ENCODE measurements at regions not wholly inside any gene's neighbourhood (a gene's known extent, or its start where the extent isn't known, plus 50 kb on each side); places are given as distances from the start of the nearest gene placed in this dataset.

GRCh38 chr13:107642831-107643230 lies 572.5 kb downstream of the LIG4 start:
- intact Hi-C loops (cut with micrococcal nuclease; ENCODE audit: unreplicated experiment) = no loop called here
- no peaks in the 10 kb centered on the region for H3F3A ChIP-seq (ENCODE audit: insufficient read depth, low read depth)
- H3K27me3 ChIP-seq (ENCODE audit: insufficient read depth, low read depth) = no peaks in the 10 kb centered on the region
- no peaks in the 10 kb centered on the region; the same call in 1 of the 2 replicates for H3K9me2 ChIP-seq (ENCODE audit: insufficient read depth)
- no peak overlapping the region for H3K4me3 ChIP-seq
- no peak overlapping the region for H3K4me2 ChIP-seq
- no peaks in the 10 kb centered on the region for H4K20me1 ChIP-seq (ENCODE audit: insufficient read depth)
- H3K79me2 ChIP-seq (ENCODE audit: low read depth) = no peaks in the 10 kb centered on the region
- DNase-seq = no peak
- TF ChIP-seq EZH2 (IDR thresholded peaks at IDR 0.05; ENCODE audit: low read depth) (no peak), CTCF (conservative IDR thresholded peaks at IDR 0.05) (no peak)
- H2AFZ ChIP-seq = no peak overlapping the region
- H3K9me3 ChIP-seq (ENCODE audit: insufficient read depth, low read depth) = no peaks in the 10 kb centered on the region
- ChIA-PET POLR2A (ENCODE audit: unreplicated experiment) (no interaction called here), CTCF (no interaction called here)
- BruUV-seq (replicated peaks) = no TSS peak
- H3K27ac ChIP-seq = no peak overlapping the region
- no peaks in the 10 kb centered on the region for H3K36me3 ChIP-seq (ENCODE audit: low read depth)
- no peaks in the 10 kb centered on the region for H3K4me1 ChIP-seq (replicated peaks; ENCODE audit: insufficient read depth)

- Histone ChIP-seq H3K4me2 (no peak overlapping the region), H3K4me3 (no peak overlapping the region), H4K20me1 (ENCODE audit: insufficient read depth) (no peaks in the 10 kb centered on the region), H3K9me2 (ENCODE audit: insufficient read depth) (no peaks in the 10 kb centered on the region), H3K27me3 (ENCODE audit: insufficient read depth, low read depth) (no peaks in the 10 kb centered on the region), H3K27ac (no peak overlapping the region), H3K4me1 (replicated peaks; ENCODE audit: insufficient read depth) (no peaks in the 10 kb centered on the region), H3K36me3 (ENCODE audit: low read depth) (no peaks in the 10 kb centered on the region), H2AFZ (no peak overlapping the region), H3F3A (ENCODE audit: insufficient read depth, low read depth) (no peaks in the 10 kb centered on the region), H3K9me3 (ENCODE audit: insufficient read depth, low read depth) (no peaks in the 10 kb centered on the region), H3K79me2 (ENCODE audit: low read depth) (no peaks in the 10 kb centered on the region)
- intact Hi-C loops (cut with micrococcal nuclease; ENCODE audit: unreplicated experiment) = no loop called here
- DNase-seq = no peak
- TF ChIP-seq CTCF (conservative IDR thresholded peaks at IDR 0.05) (no peak), EZH2 (IDR thresholded peaks at IDR 0.05; ENCODE audit: low read depth) (no peak)
- CTCF ChIA-PET = no interaction called here
- BruUV-seq (replicated peaks) = no TSS peak
- POLR2A ChIA-PET (ENCODE audit: unreplicated experiment) = no interaction called here
Measured at GRCh38 chr13:107641574-107641973, 573.8 kb downstream of the LIG4 start.

GRCh38 chr13:107625648-107626047 lies 589.7 kb downstream of the LIG4 start:
- TF ChIP-seq EZH2 (IDR thresholded peaks at IDR 0.05; ENCODE audit: low read depth) (no peak), CTCF (conservative IDR thresholded peaks at IDR 0.05) (no peak)
- no peak for DNase-seq
- 0 out of 2 replicates have a peak, but pooled peaks cover 3% of the 10 kb centered on the region for H4K20me1 ChIP-seq (ENCODE audit: insufficient read depth)
- intact Hi-C loops (cut with micrococcal nuclease; ENCODE audit: unreplicated experiment) = no loop called here
- CTCF ChIA-PET = no interaction called here
- H3K27me3 ChIP-seq (ENCODE audit: insufficient read depth, low read depth) = no peaks in the 10 kb centered on the region
- H3K4me3 ChIP-seq = no peak overlapping the region
- H3F3A ChIP-seq (ENCODE audit: insufficient read depth, low read depth) = no peaks in the 10 kb centered on the region
- H3K79me2 ChIP-seq (ENCODE audit: low read depth) = no peaks in the 10 kb centered on the region
- no TSS peak for BruUV-seq (replicated peaks)
- H3K4me1 ChIP-seq (replicated peaks; ENCODE audit: insufficient read depth) = no peaks in the 10 kb centered on the region
- no peak overlapping the region for H3K4me2 ChIP-seq
- H2AFZ ChIP-seq = no peak overlapping the region
- H3K27ac ChIP-seq = no peak overlapping the region
- H3K9me2 ChIP-seq (ENCODE audit: insufficient read depth) = no peaks in the 10 kb centered on the region
- no peaks in the 10 kb centered on the region for H3K9me3 ChIP-seq (ENCODE audit: insufficient read depth, low read depth)
- H3K36me3 ChIP-seq (ENCODE audit: low read depth) = no peaks in the 10 kb centered on the region
- POLR2A ChIA-PET (ENCODE audit: unreplicated experiment) = no interaction called here
